ENCODE measurements at regions not wholly inside any gene's neighbourhood (a gene's known extent, or its start where the extent isn't known, plus 50 kb on each side); places are given as distances from the start of the nearest gene placed in this dataset.

- TF ChIP-seq CTCF (IDR thresholded peaks at IDR 0.05; ENCODE audit: low read depth, low read length) = no peak
- Histone ChIP-seq H3K27me3 (no peaks in the 10 kb centered on the region), H3K4me3 (ENCODE audit: low read depth, low read length) (no peak overlapping the region), H3K9me3 (no peaks in the 10 kb centered on the region), H3K4me1 (no peaks in the 10 kb centered on the region; the same call in none of the 2 replicates), H3K36me3 (no peaks in the 10 kb centered on the region)
- no peak for DNase-seq
Observed at GRCh38 chr13:85383291-85383690, 415.9 kb downstream of the SLITRK6 start.

DNA sequence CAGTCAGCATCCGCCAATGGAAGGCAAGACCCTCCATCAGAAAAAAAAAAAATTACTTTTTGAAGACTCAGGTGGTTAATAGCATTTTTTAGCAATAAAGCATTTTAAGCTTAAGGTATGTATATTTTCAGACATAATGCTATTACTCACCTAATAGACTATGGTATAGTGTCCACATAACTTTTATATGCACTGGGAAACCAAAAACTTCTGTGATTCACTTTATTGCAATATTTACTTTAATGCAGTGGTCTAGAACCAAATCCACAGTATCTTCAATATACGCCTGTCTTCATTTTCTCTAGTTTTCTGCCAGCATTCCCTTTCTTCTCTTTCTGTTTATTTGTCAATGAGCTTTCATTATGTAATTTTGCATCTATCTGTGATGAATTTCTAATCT, 418.1 kb downstream of the SLITRK6 start:
- no peak for DNase-seq
- Histone ChIP-seq H3K9me3 (no peaks in the 10 kb centered on the region), H3K36me3 (no peaks in the 10 kb centered on the region), H3K4me1 (no peaks in the 10 kb centered on the region; the same call in none of the 2 replicates), H3K4me3 (ENCODE audit: low read depth, low read length) (no peak overlapping the region), H3K27me3 (no peaks in the 10 kb centered on the region)
- TF ChIP-seq CTCF (IDR thresholded peaks at IDR 0.05; ENCODE audit: low read depth, low read length) = no peak

- TF ChIP-seq CTCF (IDR thresholded peaks at IDR 0.05; ENCODE audit: low read depth, low read length) = no peak
- Histone ChIP-seq H3K4me3 (ENCODE audit: low read depth, low read length) (no peak overlapping the region), H3K36me3 (no peaks in the 10 kb centered on the region), H3K9me3 (no peaks in the 10 kb centered on the region), H3K4me1 (no peaks in the 10 kb centered on the region; the same call in none of the 2 replicates), H3K27me3 (no peaks in the 10 kb centered on the region)
- DNase-seq = no peak
Observed at GRCh38 chr13:85379991-85380390, 419.2 kb downstream of the SLITRK6 start.

DNA sequence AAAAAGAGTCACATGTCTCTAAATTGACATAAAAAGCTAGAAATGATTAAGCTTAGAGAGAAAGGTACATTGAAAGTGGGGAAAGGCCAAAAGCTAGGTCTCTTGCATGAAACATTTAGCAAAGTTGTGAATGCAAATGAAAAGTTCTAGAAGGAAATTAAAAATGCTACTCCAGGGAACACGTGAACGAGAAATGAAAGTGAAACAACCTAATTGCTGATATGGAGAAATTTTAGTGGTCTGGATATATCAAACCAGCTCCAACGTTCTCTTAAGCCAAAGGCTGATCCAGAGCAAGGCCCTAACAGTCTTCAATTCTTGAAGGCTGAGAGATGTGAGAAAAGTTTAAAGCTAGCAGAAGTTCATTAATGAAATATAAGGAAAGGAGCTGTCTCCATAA, 419.8 kb downstream of the SLITRK6 start:
- no peaks in the 10 kb centered on the region for H3K9me3 ChIP-seq
- DNase-seq = no peak
- TF ChIP-seq CTCF (IDR thresholded peaks at IDR 0.05; ENCODE audit: low read depth, low read length) = no peak
- no peaks in the 10 kb centered on the region for H3K36me3 ChIP-seq
- peak overlapping the region; percentile 25; the same call in 1 of the 2 replicates for H3K4me3 ChIP-seq (ENCODE audit: low read depth, low read length)
- no peaks in the 10 kb centered on the region for H3K27me3 ChIP-seq
- no peaks in the 10 kb centered on the region; the same call in none of the 2 replicates for H3K4me1 ChIP-seq

- TF ChIP-seq CTCF (IDR thresholded peaks at IDR 0.05; ENCODE audit: low read depth, low read length) = no peak
- Histone ChIP-seq H3K4me3 (ENCODE audit: low read depth, low read length) (no peak overlapping the region), H3K4me1 (no peaks in the 10 kb centered on the region; the same call in none of the 2 replicates), H3K36me3 (no peaks in the 10 kb centered on the region), H3K9me3 (no peaks in the 10 kb centered on the region), H3K27me3 (no peaks in the 10 kb centered on the region)
- no peak for DNase-seq
Observed at GRCh38 chr13:85377783-85378182, 421.4 kb downstream of the SLITRK6 start.

GRCh38 chr13:85373322-85373721, 425.9 kb downstream of the SLITRK6 start:
- Histone ChIP-seq H3K36me3 (no peaks in the 10 kb centered on the region), H3K4me3 (ENCODE audit: low read depth, low read length) (no peak overlapping the region), H3K27me3 (no peaks in the 10 kb centered on the region), H3K4me1 (no peaks in the 10 kb centered on the region), H3K9me3 (no peaks in the 10 kb centered on the region)
- DNase-seq = no peak
- no peak for TF ChIP-seq CTCF (IDR thresholded peaks at IDR 0.05; ENCODE audit: low read depth, low read length)

Measured in BE2C (cell line).